SIG-M5 treated with dmso at 0.1 percent for 504 hours (cell line): ENCODE measurements at regions not wholly inside any gene's neighbourhood (a gene's known extent, or its start where the extent isn't known, plus 50 kb on each side); places are given as distances from the start of the nearest gene placed in this dataset.
"Not testable (repeated sequence)": the region's sequence is repeated elsewhere in the genome, so short reads cannot be mapped to it uniquely, and the experiment has no call there.

Experiments
- DNase-seq: peaks from one replicate; lab custom pipeline; 2025; ENCODE audit not compliant: unreplicated experiment; lab: John Stamatoyannopoulos, UW

DNA sequence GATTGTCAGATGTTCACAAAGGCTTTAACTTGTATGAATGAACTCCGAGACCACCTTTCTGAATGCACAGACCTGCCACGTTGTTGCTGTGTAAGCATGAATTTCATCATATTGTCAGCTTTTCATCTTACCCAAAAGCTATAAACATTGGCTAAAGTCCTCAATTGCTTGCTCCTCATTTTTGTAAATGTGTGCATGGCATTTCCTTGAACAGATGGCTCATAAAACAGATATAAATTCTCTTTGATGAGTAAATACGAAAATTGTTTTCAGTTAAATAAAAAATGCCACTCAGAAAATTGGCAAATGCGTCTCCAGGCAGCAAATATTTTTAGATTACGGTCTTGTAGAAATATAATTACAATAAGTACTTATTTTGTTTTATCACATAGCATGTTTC, 226.0 kb upstream of the NDN start:
- DNase-seq: no peak

DNA sequence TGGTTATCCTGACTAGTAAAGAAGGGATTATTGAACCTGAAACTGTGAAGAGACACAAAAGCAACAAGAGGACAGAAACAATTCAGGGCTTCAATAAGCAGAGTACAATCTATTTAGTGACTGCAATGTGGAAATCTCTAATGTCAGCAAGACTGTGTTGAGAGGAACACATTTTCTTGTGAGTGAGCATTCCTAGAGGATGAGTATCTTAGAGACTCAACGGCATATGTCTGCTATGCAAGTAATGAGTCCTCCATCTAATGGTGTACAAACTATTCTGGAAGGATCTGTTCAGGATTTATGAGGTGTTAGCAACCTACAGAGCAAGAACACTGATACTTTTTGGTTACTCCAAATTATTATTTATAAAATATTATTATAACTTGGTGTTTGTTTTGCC, 226.5 kb upstream of the NDN start:
- DNase-seq: no peak

- no peak for DNase-seq
These were observed 237.6 kb upstream of the NDN start for GRCh38 chr15:23924686-23925085.

- DNase-seq: no peak
These were observed 267.8 kb upstream of the NDN start for GRCh38 chr15:23954931-23955330.

- DNase-seq: no peak
These were observed 296.6 kb upstream of the NDN start for GRCh38 chr15:23983500-23984259.

DNA sequence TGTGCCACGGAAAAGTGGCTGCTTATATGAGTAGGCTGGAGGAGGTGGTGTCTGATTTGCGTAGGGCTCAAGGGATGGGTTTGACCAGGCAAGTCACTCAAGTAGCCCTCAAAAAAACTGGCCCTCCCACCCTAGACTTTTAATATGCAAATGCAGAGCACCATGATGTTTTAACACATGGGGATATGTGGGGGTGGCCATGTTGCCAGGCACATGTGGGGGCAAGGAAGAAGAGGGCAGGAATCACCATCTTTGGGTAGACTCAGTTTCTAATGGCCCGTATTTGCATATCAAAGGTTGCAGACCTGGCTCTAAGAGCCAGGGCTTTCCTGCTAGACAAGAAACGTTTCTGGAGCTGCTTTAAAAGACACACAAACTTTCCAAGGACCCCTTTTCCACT, 307.2 kb upstream of the NDN start:
- DNase-seq: no peak

GRCh38 chr15:23998056-23998455, 311.0 kb upstream of the NDN start:
- no peak for DNase-seq

- no peak for DNase-seq
These were observed 321.4 kb upstream of the NDN start for GRCh38 chr15:24008476-24008875.

- no peak for DNase-seq
These were observed 330.4 kb upstream of the NDN start for GRCh38 chr15:24017470-24017869.

- DNase-seq: no peak
These were observed 352.6 kb upstream of the NDN start for GRCh38 chr15:24039683-24040082.

DNA sequence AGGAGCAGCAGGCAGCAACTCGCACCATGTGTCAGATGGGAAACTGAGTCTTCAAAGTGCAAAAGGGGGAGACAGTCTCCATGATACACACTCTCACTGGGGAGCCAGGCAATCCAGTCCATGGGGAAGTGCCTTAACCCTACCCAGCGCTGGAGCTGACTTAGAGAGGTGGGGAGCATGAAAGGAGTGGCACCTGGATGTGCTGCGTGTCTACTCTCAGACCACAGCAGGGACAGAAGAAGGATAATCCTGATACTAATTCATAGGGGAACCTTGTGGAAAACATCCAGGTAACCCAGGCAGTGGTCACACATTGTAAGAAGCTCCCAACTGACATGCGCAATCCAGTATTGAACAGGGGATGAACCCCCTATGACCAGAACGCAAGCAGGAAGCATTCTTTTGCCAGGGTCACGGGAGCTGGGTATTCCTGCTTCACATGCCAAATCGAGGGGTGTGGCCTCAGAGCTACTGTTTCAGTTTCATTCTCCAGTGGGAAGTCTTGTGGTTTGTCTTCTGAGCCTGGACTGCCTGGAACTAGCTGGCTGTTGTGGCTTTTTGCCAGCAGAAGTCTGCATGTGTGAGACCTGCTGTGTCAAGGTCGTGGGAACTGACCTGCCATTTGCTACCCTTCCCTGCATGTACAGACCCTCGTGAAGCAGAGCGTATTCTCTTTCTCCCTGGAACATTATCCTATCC, 367.6 kb upstream of the NDN start:
- no peak for DNase-seq

DNA sequence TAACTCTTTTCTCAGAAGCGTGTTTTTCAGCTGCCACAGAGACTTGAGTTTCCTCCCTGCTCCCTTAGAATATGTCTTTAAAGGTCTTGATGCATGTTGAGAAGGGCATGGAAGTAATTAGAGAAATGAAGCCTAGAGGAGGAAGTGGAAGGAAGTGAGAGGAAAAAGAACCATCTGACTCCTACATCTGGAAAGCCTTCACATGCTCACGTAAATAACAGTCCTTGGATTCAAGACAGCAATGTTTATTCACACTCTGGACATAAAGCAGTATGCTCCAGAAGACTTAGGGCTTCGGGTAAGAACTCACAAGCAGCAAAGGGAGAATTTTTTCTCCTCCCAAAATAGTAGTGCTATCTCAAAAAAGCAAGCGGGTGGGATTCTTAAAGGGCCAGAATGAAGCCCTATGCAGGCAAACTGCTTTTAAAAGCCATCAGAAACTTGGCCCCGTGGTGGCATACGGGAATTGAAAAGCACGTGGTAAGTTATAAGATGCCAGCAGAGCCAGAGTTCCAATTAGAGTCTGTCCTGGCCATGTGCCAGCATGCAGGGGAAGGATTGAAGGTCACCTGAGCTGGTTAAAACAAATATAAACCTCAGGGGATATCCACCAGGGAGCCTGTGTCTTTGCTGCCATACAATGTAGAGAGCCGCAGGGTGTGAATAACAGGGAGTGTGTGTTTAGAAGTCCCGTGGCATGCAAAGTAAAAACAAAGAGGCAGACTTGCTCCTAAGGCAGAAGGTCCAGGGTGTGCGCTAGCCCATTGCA, 380.8 kb upstream of the NDN start:
- DNase-seq: no peak

- no peak for DNase-seq
These were observed 388.4 kb upstream of the NDN start for GRCh38 chr15:24075420-24076089.

DNA sequence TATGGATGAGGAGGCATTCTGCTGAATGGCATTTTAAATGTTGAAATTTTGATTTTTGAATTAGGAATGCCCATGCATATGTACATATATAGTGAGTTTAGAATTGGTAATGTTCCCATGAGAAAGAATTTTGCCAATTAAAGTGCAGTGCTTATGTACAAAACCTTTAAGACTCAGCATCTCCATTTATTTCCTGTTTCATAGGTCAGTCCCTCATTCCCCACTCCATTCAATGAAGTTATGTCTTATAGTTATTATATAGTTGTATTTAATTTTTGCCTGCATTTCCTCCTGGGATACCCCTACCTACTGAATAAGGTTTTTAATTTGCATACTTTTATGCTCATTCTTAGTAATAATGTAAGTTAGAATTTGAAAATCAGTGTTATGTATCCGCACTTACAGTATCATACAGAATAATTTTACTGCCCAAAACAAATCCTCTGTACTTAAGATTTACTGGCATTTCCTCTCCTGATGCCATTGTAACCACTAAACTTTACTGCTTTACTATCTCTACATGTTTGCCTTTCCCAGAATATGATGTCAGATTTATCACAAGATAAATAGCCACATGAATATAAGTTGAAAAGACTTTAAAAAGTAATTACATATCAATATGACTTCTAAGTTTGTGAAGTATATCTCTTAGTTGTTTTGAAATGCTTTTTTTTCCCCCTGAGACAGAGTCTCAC, 389.1 kb upstream of the NDN start:
- DNase-seq: no peak

DNA sequence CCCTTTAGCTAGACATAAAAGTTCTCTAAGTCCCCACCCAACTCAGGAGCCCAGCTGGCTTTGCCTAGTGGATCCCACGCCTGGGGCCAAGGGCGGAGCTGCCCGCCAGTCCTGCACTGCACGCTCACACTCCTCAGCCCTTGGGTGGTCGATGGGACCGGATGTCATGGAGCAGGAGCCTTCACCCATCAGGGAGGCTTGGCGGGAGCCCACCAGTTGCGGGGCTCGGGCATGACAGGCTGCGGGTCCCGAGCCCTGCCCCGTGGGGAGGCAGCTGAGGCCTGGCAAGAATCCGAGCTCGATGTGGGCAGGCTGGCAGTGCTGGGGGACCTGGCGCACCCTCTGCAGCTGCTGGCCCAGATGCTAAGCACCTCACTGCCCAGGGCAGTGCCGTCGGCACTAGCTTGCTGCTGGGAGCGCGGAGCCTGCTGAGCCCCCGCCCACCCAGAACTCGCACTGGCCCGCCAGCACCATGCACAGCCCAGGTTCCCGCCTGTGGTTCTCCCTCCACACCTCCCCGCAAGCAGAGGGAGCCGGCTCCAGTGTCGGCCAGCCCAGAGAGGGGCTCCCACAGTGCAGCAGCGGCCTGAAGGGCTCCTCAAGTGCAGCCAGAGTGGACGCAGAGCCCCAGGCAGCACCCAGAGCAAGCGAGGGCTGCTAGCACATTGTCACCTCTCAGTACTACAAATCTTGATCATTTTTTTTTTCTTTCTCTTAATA, 391.4 kb upstream of the NDN start:
- DNase-seq: no peak

GRCh38 chr15:24088941-24089340, 401.8 kb upstream of the NDN start:
- DNase-seq: not testable (repeated sequence)

- DNase-seq: not testable (repeated sequence)
These were observed 414.4 kb upstream of the NDN start for GRCh38 chr15:24101503-24101902.

GRCh38 chr15:24107524-24107923, 420.4 kb upstream of the NDN start:
- DNase-seq: not testable (repeated sequence)

- not testable (repeated sequence) for DNase-seq
These were observed 420.8 kb upstream of the NDN start for GRCh38 chr15:24107948-24108347.

- DNase-seq: not testable (repeated sequence)
These were observed 421.2 kb upstream of the NDN start for GRCh38 chr15:24108349-24108748.
